DMS53 treated with DMSO at 0.1 percent for 48 hours (cell line): ENCODE measurements at regions not wholly inside any gene's neighbourhood (a gene's known extent, or its start where the extent isn't known, plus 50 kb on each side); places are given as distances from the start of the nearest gene placed in this dataset.
"Not testable (repeated sequence)": the region's sequence is repeated elsewhere in the genome, so short reads cannot be mapped to it uniquely, and the experiment has no call there.

ENCODE experiments used
- DNase-seq: peaks from one replicate; lab custom pipeline; 2025; ENCODE audit not compliant: unreplicated experiment; lab: John Stamatoyannopoulos, UW

DNA sequence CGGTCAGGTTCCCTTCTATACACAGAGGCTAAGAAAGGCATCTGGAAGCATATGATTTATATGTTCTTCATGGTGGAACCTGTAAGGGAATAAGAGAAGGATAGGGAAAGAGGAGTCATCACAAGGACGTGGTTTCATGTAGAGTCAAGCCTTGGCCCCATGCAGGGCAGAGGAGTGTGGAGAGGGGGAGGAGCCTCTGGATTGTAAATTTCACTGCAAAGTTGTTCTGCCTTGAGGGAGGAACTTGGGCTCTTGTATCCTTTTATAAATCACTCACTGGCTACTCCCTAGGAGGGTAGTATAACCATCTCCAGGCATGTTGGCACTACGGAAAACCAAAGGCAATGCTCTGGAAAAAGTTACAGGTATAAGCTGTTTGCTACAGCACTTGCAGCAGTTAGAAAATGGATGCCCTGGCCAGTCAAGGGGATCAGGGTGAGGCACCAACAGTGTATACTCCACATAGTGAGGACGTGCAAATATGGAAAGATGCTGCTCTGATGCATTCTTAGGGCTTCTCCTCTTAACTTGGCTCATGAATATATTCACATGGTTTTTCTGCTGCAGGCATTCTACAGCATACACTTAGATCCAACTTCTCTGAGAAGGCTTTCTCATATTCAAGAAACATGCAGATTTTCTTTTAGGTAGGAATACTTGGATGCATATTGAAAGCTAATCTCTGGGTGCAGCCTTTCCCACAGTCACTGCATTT lies 60.3 kb upstream of the ZNF81 start:
- DNase-seq, result no peak

DNA sequence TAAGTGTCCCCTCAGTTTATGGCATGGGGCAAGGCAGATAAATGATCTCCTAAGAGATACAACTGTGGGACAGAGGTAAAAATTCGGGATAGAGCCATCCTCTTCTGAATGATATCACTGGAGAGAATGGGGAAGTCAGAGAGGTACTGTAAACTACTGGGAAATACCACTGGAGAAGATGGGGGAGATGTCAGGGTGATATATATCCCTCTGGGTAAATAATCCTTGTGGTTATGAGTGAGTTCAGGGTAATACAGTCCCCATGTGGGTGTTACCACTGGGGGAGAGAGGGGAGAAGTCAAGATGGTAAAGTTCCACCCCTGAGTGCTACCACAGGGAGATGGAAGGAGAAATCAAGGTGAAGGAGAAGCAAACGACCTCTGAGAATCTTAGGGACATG lies 63.9 kb upstream of the ZNF81 start:
- no peak for DNase-seq

DNA sequence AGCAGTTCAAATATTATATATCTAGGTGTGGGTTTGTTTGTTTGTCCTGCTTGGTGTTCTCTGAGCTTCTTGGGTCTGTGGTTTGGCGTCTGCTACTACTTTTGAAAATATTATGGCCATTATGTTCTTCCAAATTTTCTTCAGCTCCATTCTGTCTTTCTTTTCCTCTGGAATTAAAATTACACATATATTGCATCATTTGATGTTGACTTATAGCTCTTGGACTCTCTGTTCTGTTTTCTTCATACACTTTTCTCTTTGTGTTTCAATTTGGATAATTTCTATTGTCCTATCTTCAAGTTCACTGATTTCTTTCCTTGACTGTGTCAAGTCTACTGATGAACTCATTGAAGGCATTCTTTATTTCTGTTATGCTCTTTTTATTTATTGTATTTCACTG lies 65.2 kb upstream of the ZNF81 start:
- DNase-seq, result no peak

DNA sequence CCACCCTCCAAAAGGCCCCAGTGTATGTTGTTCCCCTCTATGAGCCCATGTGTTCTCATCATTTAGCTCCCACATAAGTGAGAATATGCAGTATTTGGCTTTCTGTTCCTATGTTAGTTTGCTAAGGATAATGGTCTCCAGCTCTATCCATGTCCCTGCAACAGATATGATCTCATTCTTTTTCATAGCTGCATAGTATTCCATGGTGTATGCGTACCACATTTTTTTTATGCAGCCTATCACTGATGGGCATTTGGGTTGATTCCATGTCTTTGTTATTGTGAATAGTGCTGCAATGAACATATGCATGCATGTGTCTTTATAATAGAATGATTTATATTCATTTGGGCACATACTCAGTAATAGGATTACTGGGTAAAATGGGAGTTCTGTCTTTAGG lies 73.9 kb upstream of the ZNF81 start:
- DNase-seq, result not testable (repeated sequence)

DNA sequence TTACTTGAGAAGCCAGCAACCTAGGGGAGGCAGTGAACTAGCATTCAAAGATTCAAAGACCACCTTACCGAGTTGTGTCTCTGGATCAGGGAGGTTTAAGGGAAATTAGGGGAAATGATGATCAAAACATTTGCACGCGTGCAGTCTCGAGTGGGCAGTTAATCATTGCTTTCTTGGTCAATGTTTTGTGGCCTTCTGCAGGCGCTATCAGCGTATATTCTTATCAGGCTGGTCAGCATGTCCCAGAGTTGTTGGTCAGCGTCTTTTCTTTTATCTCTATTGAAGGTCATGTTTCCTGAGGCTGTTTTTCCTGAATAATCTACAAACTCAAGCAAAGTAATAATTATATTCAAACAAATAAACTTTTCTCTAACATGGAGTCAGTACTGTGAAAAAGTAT lies 84.0 kb upstream of the ZNF81 start:
- DNase-seq, result no peak

DNA sequence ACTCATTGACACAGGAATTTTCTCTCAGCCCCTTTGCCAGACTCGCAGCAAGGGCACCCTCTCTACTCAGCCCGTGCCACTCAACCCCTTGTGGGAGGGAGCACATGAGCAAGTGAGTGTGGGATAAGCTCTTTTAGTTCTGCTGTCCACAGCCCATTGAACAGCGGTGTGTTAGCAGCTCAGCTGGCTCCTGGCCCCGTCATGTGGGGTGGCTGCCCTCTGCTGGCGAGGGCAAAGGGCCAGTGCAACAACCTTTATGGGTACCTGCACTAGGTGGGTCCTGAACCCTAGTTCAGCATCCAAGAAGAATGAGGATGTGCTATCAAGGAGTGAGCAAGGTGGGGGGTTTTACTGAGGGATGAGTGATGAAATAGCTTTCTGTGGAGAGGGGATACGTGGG lies 85.0 kb upstream of the ZNF81 start:
- DNase-seq, result peak; percentile 25

DNA sequence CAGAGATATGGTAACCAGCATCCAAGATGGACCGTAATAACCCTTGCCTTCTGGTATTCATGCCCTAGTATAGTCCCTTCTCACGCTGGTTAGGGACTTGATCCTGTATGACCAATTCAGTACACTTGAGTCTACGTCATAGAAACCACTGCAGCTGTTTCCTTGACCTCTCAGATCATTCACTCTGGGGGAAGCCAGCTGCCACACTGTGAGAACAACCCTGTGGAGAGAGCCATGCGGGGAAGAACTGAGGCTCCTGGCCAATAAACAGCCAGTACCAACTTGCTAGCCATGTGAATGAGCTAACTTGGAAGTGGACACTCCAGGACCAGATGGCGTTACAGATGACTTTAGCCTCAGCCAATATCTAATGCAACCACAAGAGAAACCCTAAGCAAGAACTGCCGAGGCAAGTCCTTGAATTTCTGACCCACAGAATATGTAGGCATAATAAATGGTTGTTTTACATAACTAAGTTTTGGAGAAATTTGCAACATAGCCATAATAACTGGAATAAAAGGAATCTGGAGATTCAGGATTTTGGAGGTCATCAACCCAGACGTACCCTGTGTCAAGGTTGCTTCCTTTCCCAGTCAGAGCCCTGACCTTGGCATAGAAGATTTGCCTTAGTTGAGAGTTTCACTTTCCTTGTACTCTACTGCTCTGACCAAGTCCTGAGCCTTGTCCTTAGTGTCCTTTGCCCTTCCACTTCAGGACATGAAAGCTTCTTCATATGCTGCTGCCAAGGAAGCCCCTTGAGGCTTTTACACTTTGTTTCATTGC lies 87.3 kb upstream of the ZNF81 start:
- no peak for DNase-seq

DNA sequence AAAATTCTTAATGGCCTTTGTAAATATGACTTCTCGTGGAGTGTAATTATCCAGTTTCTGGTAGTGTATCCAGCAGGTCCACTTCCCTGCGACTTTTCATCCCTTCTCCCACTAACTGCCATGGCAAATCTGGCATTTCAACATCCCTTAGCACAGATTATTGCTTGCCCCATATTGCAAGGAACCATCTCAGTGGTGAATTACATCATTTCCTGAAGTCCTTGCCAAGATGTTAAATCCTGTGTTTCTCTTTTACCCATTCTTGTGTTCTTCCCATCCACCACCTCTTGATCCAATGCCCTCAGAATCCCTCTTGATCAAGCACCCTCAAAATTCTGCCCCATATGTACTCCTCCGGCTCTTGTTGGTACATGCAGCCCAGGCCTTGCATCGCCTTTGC lies 88.1 kb upstream of the ZNF81 start:
- DNase-seq, result no peak

DNA sequence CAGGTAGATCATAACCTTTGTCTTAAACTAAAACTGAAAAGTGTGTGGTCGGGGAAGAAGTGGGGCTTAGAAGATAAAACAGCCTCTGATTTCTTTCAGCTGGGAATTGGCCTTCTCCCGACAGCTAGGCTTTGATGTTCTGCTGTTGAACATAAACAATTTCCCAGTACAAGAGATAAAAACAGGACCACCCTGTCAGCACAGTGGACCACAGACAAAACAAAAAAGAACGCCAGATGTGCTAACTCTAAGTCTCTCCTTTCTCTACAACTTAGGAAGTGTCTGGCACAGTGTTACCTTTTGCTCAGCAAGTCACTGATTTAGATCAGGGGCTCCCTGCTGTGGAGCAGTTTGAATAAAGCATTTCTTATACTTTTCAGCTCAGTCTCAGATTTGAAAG lies 87.5 kb upstream of the UXT start:
- no peak for DNase-seq

DNA sequence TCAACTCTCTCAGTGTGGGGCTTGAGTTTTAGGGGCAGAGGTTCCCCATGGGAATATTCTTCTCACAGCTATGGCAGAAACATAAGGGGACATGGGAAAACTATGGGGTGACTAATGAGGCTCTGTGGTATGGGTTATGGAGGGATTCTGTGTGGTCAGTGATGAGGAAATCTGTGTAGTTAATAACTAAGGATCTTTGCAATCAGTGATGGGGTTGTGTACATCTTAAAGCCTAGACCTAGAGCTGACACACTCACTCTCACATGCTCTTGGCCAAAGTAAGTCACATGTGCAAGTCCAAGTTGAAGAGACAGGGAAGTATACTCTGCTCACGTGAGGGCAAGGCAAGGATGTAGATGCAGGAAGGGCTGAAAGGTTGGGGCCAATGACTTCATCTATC lies 86.4 kb upstream of the UXT start:
- DNase-seq, result no peak

DNA sequence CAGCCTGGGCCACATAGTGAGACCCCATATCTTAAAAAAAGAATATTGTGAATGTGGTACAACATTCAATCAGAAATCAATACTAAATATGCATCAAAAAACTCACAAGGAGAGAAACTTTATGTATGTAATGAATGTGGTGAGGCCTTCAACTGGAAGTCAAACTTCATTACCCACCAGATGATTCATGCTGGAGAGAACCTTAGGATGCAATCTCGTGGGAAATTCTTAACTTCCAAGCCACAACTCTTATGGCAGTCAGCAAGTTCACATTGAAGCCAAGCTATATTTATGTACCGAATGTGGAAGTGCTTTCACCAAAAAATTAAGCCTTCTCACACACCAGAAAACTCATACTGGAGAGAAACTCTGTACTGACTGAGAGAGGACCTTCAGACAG lies 84.5 kb upstream of the UXT start:
- DNase-seq, result no peak

DNA sequence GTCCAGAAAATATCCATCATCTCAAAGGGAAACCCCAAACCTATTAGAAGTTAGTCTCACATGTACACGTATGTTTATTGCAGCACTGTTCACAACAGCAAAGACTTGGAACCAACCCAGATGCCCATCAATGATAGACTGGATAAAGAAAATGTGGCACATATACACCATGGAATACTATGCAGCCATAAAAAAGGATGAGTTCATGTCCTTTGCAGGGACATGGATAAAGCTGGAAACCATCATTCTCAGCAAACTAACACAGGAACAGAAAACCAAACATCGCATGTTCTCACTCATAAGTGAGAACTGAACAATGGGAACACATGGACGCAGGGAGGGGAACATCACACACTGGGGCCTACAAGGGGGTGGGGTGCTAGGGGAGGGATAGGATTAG lies 79.9 kb upstream of the UXT start:
- DNase-seq, result not testable (repeated sequence)

DNA sequence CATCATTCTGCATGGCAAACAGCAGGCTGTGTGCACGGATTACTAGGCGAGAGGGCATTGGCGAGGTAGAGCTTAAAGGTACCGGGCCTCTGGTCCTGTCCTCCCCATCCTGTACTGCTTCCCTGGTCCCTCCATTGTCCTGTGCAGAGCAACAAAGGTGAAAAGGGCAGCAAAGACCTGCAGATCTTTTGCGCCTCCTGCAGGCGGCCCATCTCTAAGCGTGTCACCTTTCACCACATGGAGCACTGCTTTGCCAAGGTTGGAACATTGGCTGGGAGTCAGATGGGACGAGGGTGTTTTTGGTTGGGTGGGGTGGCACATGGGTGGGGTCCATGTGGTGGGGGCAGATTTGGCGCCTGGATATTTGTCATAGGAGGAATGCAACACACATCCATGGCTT lies 64.7 kb upstream of the UXT start:
- DNase-seq, result no peak

DNA sequence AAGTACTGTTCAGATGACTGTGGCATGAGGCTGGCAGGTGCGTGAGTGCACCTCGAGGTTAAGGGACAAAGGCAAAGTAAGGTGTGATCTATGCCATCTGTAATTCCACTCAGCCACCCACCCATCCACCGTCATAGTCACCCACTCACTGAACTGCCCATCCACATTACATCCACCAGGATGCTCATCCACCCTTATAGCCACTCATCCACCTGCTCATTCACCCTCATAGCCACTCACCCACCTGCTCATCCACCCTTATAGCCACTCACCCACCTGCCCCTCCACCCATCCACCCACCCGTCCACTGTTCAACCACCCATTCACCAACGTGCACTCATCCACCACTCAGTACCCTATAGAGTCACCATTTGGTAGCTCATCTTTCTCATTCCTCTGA lies 64.1 kb upstream of the UXT start:
- no peak for DNase-seq

DNA sequence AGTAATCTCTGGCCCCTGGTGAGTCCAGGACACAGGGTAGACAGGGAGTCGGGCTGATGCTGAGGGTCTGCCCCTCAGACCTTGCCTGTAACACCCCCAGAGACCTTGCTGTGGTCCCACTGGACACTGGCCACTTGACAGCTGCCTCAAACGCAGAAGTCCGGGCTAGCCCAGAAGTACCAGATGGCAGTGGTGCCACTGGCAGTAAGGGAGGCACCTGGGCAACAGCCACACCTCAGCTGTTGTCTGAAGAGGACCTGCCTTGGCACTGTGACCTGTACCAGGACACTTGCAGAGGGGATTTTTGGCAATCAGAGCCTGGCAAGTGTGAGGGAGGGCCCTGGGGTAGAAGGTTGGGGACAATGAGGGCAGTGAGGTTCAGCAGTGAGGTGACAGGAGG lies 63.3 kb upstream of the UXT start:
- no peak for DNase-seq

DNA sequence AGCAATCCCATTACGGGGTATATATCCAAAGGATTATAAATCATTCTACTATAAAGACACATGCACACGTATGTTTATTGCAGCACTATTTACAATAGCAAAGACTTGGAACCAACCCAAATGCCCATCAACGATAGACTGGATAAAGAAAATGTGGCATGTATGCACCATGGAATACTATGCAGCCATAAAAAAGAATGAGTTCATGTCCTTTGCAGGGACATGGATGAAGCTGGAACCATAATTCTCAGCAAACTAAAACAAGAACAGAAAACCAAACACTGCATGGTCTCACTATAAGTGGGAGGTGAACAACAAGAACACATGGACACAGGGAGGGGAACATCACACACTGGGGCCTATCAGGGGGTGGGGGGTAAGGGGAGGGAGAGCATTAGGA lies 56.1 kb upstream of the UXT start:
- DNase-seq, result not testable (repeated sequence)

DNA sequence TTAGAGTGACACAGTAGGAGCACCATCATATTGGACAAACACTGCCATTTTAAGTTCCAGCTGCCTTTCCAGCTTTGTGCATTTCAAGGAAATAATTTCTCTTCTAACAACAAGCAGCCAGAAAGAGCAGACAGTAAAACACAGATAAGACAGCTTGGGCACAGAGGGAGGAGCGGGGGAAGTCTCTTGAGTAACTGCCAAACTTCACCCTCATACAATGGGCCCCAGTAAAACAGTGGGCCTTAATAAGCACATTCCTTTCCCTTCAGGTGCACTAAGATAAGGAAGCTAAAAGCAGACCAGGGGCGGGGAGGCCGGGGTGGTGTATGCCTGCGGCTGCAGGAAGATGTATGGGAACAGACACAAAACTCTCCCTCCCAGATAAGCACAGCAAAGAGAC lies 53.7 kb upstream of the UXT start:
- not testable (repeated sequence) for DNase-seq

DNA sequence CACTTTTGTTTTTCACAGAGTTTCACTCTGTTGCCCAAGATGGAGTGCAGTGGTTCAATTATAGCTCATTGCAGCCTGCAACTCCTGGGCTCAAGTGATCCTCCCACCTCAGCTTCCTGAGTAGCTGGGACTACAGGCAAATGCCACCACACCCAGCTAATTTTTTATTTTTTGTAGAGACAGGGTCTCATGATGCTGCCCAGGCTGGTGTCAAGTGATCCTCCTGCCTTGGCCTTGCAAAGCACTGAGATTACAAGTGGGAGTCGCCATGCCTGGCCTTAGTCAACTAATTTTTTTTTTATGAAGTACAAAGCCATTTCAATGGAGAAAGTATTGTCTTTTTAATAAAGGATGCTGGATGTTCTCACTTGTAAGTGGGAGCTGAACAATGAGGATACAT lies 51.3 kb upstream of the UXT start:
- no peak for DNase-seq
